NCI-H1694 treated with DMSO at 0.1 percent for 48 hours (cell line): ENCODE measurements at regions not wholly inside any gene's neighbourhood (a gene's known extent, or its start where the extent isn't known, plus 50 kb on each side); places are given as distances from the start of the nearest gene placed in this dataset.
"Not testable (repeated sequence)": the region's sequence is repeated elsewhere in the genome, so short reads cannot be mapped to it uniquely, and the experiment has no call there.

Experiments used
- DNase-seq: peaks from one replicate; lab custom pipeline; 2025; lab: John Stamatoyannopoulos, UW

DNA sequence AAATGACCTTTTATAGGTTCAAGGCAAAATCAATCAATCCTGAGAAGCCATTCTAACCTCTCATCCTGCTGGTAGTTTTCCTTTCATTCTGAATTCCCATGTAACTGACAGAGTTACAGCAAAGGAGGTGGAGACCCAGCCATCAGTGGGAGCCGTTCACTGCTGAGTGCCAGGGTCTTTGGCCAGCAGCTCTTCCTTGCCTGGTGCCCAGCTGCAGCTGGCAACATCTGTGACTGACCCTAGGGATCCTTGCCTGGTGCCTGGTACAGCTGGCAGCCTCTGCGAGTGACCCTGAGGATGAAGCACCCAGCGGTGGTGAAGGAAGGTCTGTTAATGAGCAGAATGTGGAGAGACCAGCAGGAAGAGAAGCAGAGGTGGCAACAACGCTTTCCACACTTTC lies 314.6 kb downstream of the THBS2 start:
- no peak for DNase-seq

DNA sequence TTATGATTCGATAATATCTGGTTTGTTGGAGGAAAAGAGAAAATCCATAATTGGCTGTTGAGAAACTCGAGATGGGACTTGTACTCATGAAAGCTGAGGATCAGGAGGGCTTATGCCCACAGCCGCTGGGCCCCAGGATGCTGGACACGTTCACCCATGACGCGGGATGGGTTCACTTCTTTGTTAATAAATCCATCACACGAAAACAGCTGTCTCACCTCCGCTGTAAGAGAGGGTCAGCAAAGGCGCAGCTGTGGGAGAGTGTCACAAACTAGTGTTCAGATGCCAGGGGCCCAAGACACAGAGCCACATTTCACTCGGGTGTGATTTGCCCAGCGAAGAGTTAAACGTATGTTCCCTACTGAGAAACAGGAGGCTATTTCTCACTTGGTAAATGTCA lies 315.1 kb downstream of the THBS2 start:
- DNase-seq: no peak

DNA sequence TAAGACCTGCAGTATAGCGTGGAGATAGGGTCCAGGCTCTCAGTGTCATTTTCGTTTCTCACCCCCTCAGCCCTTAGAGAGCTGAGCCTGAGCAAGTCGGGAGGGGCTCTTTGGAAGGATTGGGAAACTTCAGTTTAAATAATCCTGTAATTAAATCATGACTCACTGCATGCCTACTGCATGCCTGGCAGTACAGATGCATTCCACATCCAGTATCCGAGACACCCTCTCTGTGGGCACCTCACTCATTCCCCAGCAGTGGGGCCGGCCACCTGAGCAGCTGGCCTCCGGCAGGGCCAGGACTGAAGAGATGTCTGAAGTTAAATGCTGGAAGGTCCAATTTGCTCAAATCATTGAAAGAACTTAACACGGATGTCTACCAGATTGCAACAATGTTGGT lies 316.6 kb downstream of the THBS2 start:
- no peak for DNase-seq

DNA sequence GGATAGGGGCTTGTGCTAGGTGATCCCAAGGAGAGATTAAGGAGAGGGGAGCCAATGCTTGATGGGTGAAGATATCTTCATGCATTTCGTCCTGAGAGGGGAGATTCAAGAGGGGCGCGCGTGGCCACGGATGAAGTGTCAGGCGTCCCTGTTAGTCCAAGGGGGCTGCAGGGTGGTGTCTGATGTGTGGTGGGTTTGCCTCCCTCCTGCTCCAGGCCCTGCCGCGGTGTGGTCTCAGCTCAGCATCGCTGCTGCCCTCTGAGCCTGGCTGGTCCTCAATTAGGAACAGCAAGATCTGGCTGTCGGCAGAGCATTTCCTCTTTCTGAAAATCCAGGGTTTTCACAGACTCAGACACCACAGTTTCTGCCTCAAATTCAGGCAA lies 318.0 kb downstream of the THBS2 start:
- DNase-seq: no peak

DNA sequence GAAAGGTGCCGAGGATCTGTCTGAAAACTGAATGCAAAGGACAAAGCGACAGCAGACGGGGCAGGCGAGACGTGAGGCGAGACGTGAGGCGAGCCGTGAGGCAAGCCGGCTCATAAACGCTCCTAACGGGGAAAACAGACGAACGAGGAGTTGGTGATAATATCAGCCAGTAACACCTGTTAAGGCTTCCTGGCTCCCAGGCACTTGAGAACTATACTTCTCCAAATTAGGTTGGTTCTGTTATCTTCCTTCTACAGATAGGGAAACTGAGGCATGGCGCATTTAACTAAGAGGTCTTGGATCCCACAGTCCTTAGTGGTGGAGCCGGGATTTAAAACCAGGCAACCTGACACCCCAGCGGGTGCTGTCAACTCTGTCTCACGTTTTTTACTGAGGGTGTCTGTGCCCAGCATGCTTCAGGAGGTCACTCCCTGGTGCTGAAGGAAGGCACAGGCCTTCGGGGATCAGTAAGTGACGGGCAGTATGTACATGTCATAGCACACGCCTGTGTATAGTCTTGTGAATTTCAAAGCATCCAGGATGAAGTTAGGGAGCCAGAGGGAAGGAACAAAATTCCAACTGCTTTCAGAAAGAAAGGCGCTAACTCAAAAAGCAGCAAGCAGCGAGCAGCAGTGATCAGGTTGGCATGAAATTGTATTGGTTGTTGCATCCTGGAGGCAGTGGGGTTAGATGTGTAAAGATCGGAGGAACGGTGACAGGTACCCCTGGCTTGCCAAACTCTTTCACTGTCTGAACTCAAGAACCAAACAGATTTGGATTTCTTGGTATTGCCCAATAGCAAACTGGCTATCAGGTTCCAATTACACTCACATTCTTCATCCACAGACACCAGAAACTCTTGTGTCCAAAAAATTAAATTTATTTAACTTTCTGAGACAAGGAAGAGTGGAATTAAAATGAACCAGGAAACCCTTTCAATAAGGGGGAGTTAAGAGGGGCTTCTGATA lies 318.7 kb downstream of the THBS2 start:
- DNase-seq: no peak

DNA sequence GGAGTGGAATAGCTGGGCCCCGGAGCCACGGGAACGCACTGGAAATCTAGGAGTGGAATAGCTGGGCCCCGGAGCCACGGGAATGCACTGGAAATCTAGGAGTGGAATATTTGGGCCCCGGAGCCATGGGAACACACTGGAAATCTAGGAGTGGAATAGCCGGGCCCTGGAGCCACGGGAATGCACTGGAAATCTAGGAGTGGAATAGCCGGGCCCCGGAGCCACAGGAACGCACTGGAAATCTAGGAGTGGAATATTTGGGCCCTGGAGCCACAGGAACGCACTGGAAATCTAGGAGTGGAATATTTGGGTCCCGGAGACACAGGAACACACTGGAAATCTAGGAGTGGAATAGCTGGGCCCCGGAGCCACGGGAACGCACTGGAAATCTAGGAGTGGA lies 321.5 kb downstream of the THBS2 start:
- not testable (repeated sequence) for DNase-seq

DNA sequence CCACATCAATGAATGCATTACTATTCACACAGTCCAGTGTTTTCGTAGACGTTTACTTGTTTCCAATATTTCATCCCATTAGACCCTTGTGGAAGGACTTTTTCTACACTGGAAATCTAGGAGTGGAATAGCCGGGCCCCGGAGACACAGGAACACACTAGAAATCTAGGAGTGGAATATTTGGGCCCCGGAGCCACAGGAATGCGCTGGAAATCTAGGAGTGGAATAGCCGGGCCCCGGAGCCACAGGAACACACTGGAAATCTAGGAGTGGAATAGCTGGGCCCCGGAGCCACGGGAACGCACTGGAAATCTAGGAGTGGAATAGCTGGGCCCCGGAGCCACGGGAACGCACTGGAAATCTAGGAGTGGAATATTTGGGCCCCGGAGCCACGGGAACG lies 322.6 kb downstream of the THBS2 start:
- DNase-seq: not testable (repeated sequence)

DNA sequence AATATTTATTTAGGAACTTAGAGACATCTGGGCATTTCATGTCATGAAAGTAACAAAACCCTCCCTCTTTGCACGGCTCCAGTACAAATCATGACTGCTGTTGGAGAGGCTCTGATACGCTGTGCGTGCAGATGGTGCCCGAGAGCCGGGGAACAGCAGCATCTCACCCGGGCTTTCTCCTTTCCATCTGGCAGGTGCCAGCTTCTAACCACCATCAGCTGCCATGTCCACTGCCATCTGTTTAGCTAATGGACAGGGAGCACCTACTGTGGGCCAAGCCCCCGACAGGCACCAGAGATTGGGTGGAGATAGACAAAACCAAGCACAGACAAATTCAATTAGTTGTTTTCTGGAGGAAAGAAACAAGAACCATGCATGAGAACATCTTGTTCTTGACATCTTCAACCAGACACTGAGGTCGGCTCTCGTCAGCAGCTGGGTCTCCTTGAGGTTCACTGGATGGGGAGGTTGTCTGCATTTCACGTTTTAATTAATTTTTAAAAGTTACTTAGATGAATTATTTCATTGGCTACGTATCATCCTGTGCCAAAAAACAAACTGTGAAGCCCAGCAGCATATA lies 323.7 kb downstream of the THBS2 start:
- no peak for DNase-seq

DNA sequence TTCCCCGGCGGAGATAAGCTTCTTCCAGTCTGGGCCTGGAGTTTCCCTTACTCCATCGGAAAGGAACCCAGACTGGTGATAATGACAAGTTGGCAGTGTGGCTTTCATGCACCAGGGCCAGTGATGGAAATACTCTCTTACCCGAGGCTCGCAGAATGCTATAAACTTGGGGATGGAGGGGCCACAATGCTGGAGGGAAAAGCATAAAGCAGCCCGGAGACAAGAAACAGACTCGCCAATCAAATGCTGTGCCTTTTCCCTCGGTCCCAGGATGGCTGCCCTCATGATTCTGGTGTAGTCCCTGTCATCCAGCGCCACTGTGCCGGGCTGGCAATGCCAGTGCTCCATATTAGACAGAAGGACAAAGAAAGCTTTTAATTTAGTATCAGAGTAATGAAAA lies 325.6 kb downstream of the THBS2 start:
- DNase-seq: no peak

DNA sequence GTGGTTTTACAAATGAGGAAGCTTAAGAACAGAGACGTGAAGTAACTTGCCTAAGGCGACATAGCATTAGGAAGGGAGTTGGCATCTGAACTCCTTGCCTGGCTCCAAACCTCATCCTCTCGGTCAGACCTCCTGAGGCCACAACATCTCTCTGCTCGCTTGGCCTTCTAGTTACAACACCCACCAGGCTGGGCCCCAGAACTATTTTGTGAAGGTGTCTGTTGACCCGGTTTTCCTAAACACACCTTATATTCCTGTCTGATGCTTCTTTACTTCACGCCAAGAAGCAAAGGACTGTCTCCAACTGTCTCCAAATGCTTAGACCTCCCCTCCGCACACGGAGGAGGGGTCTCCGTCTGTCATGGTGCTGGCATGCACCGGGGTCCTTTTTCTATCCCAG lies 326.6 kb downstream of the THBS2 start:
- DNase-seq: no peak

DNA sequence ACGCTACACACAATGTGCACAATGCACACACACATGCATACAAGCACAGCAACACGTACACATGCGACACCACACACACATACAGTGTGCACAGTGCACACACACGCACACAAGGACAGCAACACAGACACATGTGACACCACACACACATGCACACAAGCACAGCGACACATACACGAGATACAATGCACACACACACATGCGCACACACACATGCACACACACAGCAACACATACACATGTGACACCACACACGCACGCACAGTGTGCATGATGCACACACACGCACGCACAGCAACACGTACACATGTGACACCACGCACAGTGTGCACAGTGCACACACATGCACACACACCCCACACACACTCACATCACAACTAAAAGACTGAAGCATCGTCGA lies 327.3 kb downstream of the THBS2 start:
- no peak for DNase-seq

DNA sequence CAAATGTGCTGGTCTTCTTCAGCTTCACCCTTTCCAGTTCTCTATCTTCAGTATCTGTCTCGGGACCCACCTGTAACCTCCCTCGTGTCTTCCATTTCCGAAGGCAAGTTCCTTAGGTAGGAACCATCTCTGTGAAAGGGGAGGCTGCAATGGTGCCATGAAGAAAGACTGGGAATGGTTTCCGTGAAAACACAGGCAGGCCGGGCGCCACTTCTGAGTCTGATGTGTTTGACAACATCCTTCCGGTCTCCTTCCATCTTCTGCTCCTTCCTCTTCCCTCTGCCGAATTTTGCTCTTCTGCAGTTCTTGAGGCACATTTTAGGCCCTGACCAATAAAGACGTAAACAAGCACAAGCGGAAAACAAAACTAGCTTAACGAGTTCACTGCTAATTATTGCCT lies 328.0 kb downstream of the THBS2 start:
- DNase-seq: no peak

DNA sequence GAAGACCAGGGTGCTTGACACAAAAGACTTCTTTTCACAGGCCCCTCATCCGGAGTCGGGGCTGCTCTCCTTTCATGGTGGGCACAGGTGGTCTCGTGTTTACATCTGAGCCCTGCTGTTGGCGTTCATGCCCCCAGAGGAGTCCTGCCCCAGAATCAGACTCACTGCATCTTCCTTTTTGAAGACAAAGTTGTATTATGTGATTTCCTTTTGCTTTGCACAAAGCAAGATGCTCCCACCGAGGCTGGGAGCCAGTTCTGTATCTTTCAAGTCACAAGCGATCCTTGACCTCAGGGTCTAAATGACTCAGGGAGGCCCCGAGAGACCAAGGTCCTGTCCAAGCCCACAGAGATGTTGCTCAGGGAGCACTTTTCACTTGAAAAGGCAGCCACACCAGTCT lies 330.5 kb downstream of the THBS2 start:
- DNase-seq: no peak

DNA sequence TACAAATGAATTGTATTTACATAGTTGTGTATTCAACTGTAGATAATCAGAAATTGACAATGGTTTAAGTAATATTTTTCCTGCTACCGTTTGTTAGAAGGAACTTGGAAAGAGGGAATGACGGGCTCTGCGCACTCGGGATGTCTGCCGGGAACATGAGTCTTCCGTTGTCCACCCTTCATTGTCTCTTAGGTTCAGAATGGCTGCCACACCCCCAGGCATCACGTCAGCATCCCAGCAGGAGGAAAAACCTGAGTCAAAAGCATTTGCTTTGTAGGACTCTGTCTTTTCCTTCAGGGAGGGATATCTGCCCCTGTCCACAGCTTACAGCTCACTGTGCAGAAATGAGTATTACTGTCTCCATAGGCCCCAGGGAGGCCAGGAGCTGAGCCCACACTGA lies 331.2 kb downstream of the THBS2 start:
- no peak for DNase-seq

DNA sequence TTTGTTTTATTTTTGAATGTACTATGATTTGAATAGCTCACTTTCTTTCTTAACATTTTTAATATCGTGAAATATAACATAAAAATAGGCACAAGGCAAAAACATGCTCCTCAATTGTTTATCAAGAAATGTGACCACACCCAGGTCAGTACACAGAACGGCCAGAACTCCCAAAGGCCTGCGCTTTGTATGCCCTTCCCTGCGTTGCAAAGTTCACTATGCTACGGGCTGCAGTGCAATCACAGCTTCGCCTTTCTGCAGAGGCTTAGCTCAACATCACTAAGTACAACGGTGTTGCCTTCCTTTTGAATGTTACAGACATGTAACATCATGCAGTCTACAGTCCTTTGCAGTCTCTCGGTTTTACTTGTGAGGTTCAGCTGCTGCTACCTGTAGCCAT lies 333.4 kb downstream of the THBS2 start:
- DNase-seq: no peak

DNA sequence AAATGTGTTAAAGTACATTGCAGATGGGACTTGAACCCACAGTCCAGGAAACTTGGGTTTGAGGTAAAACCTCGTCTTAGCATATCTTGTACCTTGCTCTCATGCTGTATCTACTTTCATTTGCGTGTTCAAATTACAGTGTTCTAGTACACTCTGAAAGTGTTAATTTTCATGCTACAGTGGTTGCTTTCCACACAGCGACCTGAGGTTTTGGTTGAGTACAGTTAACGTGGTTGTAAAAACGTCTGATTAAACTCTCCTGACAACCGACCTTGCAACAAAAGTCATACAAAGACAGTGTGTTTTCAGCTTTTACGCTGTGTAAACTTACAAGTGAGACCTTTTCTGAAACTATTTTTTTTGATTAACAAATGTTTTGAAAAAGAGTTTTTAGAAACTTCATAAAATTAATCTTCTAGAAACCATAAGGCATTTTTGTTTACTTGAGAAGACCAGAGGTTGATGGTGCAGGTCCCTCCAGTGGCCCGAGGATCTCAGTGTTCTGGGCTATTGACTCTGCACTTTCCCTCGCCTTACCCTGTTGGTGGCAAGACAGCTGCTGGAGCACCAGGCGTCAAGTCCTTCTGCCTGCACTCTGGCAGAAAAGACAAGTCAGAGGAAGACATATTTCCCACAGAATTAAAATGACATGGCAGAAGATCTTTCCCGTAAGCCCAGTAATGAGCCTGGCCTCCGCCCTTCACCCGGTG lies 334.0 kb downstream of the THBS2 start:
- no peak for DNase-seq

DNA sequence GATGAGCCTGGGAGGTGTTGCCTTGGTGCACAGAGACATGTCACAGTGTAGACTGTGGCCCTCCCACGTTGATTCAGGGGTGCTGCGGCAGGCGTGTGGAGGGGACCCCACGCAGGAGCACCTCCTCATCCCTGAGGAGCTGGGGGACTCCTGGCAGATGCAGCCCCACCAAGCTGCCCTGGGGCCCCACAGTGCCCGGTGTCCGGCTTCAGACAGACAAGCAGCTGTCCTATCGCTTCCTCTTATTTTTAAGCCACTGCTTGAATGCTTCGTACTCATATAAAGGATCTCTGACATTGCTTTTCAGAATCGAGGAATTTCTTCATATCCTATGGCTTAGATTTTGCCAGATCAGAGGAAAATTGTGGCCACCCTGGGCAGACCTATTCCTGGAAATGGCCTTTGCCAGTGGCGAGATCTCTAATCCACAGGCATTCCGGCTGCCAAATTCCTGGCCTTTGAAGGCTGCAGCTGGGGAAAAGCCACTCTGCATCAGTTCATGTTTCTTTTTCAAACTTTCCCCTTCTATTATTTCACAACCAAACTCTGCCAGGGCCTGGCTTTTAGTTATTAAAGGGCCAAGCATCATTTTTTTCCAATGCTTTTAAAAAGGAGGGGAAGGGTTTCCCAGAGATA lies 337.0 kb downstream of the THBS2 start:
- DNase-seq: no peak

DNA sequence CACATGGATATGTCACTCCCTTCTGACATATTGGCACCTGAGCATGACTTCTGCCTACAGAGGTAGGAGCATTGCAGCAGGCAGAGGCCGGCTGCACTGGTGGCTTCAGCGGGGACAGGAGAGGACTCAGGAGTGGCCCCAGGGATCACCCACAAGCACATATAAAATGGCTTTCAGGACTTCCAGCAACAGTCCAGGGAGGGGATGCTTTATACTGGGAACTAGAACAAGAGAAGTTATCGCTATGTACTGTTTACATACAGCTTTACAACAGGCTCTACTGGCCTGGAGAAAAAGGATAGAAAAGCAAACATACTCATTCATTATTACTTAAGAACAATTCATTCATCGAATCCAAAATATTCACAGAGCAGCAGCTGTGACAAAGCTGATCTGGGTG lies 337.8 kb downstream of the THBS2 start:
- no peak for DNase-seq

DNA sequence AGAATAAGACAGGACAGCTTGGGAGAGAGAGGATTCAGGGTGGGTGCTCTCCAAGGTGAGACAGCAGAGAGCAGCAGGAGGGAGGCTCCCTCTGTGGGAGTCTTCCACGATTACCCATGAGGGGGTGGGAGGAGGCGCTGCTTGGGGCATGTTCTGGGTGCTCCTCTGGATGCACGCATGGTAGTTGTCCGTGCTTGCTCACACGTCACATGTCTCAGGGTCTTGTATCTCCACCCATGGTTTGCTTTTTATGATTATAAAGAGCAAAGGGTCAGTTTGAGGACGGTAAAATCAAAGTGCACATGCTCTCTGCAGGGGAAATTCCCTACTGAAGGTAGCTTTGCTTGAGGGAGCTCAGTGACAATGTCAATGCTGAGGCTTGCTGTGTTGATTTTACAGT lies 338.4 kb downstream of the THBS2 start:
- DNase-seq: no peak

DNA sequence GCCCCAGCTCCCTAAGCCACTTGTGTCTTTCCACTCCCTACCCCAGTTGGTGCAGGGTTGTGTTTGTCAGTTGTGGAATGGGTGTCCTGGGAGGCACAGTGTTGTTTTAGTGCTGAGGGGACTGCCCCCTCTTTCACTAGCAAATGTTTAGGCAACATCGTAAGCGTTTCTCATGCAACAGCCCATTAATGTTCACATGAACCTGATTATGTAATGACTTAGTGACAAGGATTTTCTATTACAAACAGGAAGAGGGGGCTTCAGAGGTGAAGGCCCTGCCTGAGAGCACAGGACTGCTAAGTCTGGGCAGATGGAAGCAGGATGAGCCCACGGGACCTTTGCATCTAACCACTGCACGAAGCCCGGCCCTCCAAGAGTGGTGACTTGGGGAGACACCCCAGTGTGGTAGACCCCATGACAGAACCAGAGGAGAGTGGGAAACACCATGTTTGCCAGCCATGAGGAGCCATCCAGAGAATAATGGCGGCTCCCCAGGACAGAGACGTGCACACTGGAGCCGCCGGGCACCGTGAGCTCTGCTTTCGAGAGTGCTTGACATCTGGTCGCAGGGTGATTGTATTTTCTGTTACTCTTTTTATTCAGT lies 339.7 kb downstream of the THBS2 start:
- DNase-seq: no peak

DNA sequence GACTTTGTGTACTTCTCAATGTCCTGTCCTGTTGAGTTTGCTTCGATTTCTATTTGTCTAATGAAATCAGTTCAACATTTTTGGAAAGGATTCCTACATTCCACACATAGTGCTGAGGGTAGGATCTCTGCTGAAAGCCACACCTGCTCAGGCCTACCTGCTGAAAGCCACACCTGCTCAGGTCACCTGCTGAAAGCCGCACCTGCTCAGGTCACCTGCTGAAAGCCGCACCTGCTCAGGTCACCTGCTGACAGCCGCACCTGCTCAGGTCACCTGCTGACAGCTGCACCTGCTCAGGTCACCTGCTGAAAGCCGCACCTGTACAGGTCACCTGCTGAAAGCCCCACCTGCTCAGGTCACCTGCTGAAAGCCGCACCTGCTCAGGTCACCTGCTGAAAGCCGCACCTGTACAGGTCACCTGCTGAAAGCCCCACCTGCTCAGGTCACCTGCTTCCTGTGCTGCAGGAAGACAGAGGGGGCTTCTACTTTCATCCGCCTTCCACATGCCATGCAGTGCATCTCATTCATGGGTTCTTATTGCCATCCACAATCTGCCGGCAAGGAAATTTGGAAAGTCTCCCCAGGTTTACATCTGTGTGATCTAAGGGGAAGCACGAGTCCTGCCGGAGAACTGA lies 340.3 kb downstream of the THBS2 start:
- DNase-seq: not testable (repeated sequence)

DNA sequence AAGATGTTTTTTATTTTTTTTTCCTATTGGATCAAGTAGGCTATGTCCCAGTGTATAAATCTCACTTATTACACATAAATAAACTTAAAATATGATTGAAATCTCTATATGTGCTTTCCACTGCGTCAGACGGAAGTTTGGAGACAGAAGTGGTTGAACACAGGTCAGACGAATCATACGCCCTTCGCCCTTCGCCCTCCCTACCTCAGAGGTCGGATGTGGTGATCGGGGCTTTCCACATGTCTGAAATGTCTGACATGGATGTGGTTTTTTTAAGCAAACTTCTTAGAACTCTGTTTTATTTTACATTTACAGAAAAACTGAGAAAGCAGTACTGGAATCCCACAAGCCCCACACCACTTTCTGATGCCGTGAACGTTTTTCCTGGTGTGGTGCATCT lies 344.4 kb downstream of the THBS2 start:
- no peak for DNase-seq
